PC-3 (cell line): ENCODE measurements at regions not wholly inside any gene's neighbourhood (a gene's known extent, or its start where the extent isn't known, plus 50 kb on each side); places are given as distances from the start of the nearest gene placed in this dataset.

Experiments used
- EZH2 ChIP-seq: fragments of 300-600 bp; sonication (generic); IDR thresholded peaks from one replicate; pipeline ENCODE4 v1.6.1; 2017; ENCODE audit warnings: antibody characterized with exemption, mild to moderate bottlenecking, low read length; ENCODE audit not compliant: unreplicated experiment
- TF ChIP-seq, protein P1 (sequence below): fragments of 300-600 bp; sonication (generic); conservative IDR thresholded peaks from 2 replicates; pipeline ENCODE4 v1.5.1; 2017; ENCODE audit warnings: antibody characterized with exemption, low read depth, mild to moderate bottlenecking, low read length

DNA sequence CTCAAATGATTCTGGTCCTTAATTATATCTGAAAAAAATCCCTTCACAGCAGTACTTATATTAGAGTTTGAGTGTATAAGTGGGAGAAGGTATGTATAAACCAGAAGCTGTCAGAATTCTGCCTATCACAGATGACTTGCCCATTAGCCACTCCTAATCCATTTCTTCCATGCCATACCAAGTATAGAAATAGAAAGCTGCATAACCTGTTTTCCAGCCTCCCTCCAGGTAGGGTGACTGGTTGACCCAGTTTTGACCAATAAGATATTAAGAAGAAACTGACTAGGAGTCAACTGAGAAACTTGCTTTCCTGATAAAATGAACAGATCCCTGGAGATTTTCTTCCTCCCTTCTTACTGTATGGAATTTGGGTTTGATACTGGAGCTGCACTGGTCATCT, 112.2 kb upstream of the GRIK2 start:
- TF ChIP-seq, protein P1, sequence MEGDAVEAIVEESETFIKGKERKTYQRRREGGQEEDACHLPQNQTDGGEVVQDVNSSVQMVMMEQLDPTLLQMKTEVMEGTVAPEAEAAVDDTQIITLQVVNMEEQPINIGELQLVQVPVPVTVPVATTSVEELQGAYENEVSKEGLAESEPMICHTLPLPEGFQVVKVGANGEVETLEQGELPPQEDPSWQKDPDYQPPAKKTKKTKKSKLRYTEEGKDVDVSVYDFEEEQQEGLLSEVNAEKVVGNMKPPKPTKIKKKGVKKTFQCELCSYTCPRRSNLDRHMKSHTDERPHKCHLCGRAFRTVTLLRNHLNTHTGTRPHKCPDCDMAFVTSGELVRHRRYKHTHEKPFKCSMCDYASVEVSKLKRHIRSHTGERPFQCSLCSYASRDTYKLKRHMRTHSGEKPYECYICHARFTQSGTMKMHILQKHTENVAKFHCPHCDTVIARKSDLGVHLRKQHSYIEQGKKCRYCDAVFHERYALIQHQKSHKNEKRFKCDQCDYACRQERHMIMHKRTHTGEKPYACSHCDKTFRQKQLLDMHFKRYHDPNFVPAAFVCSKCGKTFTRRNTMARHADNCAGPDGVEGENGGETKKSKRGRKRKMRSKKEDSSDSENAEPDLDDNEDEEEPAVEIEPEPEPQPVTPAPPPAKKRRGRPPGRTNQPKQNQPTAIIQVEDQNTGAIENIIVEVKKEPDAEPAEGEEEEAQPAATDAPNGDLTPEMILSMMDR = no peak
- no peak for TF ChIP-seq EZH2
